ENCODE measurements at regions not wholly inside any gene's neighbourhood (a gene's known extent, or its start where the extent isn't known, plus 50 kb on each side); places are given as distances from the start of the nearest gene placed in this dataset.

DNA sequence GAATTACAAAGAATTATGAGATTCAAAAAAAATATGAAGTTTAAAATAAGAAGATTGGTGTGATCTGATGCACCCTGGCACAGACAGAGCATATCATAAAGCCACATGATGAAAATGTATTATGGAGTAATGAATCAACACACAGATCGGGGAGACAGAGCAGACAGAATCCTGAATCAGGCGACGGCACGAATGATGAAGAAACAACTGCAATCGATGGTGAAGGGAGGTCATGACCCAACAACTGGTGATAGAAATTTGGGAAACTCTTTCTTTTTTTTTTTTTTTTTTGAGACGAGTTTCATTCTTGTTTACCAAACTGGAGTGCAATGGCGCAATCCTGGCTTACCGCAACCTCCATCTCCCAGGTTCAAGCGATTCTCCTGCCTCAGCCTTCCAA is 1054.0 kb downstream of the TYW1 start:
- 85 to 92% methylated on average over 9 of the region's 9 CpGs for WGBS, 2 donors
- H3K36me3 ChIP-seq = no peaks in the 10 kb centered on the region
- TF ChIP-seq, protein P1, sequence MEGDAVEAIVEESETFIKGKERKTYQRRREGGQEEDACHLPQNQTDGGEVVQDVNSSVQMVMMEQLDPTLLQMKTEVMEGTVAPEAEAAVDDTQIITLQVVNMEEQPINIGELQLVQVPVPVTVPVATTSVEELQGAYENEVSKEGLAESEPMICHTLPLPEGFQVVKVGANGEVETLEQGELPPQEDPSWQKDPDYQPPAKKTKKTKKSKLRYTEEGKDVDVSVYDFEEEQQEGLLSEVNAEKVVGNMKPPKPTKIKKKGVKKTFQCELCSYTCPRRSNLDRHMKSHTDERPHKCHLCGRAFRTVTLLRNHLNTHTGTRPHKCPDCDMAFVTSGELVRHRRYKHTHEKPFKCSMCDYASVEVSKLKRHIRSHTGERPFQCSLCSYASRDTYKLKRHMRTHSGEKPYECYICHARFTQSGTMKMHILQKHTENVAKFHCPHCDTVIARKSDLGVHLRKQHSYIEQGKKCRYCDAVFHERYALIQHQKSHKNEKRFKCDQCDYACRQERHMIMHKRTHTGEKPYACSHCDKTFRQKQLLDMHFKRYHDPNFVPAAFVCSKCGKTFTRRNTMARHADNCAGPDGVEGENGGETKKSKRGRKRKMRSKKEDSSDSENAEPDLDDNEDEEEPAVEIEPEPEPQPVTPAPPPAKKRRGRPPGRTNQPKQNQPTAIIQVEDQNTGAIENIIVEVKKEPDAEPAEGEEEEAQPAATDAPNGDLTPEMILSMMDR (IDR thresholded peaks at IDR 0.05) = no peak
- TF ChIP-seq POLR2A (IDR thresholded peaks at IDR 0.05) = no peak

DNA sequence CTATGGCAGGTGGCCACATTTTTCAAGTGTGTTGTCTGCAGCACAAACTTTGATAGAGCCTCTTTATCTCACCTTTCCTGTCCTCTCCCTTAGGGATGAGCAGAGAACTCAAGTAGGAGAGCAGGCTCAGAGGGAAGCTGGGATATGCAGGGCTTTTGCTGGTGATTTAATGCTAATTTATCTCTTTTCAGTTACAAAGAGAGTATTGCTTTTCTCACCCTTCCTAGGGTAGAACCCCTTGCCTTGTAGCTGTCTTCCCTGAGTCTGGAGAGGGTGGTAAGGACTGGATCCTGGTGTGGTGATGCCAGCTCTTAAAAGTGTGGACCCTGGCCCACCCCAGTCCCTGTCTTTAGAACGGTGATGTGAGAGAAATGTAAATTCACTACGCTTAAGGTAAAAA is 1061.4 kb downstream of the TYW1 start:
- Histone ChIP-seq H3K27me3 (no peaks in the 10 kb centered on the region), H3K27ac (no peak overlapping the region), H3K36me3 (no peaks in the 10 kb centered on the region), H3K4me3 (replicated peaks in 1 of 3) (no peak overlapping the region), H3K9me3 (no peaks in the 10 kb centered on the region), H3K4me1 (peaks cover 0 to 7% of the 10 kb centered on the region in 2 donors)
- DNase-seq = peak; percentile 12 to 35
- 78 to 81% methylated on average over 2 of the region's 2 CpGs for WGBS, 2 donors
- TF ChIP-seq, protein P1 (IDR thresholded peaks at IDR 0.05) = no peak
- no peak for TF ChIP-seq POLR2A (IDR thresholded peaks at IDR 0.05)
- intact Hi-C loops (cut with DNase I) = no loop called here

More for the DNA sequence above, 1054.0 kb downstream of the TYW1 start:
- no peak for DNase-seq
- H3K4me1 ChIP-seq = no peaks in the 10 kb centered on the region
- H3K4me3 ChIP-seq (replicated peaks in 1 of 3) = no peak overlapping the region
- no peak overlapping the region for H3K27ac ChIP-seq
- no peaks in the 10 kb centered on the region for H3K9me3 ChIP-seq
- no peaks in the 10 kb centered on the region for H3K27me3 ChIP-seq
- intact Hi-C loops (cut with DNase I) = no loop called here

GRCh38 chr7:68063171-68063570 is 1066.5 kb downstream of the TYW1 start:
- H3K27ac ChIP-seq = no peak overlapping the region
- TF ChIP-seq, protein P1 (IDR thresholded peaks at IDR 0.05) = peak in 3 of 6 experiments; percentile 18 to 45 (median 38)
- TF ChIP-seq POLR2A (IDR thresholded peaks at IDR 0.05) = no peak
- intact Hi-C loops (cut with DNase I) = no loop called here
- no peaks in the 10 kb centered on the region for H3K4me1 ChIP-seq
- no peaks in the 10 kb centered on the region for H3K27me3 ChIP-seq
- no peaks in the 10 kb centered on the region for H3K36me3 ChIP-seq
- H3K4me3 ChIP-seq (replicated peaks in 1 of 3) = no peak overlapping the region
- peak; percentile 5 to 10 for DNase-seq
- H3K9me3 ChIP-seq = no peaks in the 10 kb centered on the region
- WGBS, 2 donors = 66 to 71% methylated on average over 6 of the region's 6 CpGs

DNA sequence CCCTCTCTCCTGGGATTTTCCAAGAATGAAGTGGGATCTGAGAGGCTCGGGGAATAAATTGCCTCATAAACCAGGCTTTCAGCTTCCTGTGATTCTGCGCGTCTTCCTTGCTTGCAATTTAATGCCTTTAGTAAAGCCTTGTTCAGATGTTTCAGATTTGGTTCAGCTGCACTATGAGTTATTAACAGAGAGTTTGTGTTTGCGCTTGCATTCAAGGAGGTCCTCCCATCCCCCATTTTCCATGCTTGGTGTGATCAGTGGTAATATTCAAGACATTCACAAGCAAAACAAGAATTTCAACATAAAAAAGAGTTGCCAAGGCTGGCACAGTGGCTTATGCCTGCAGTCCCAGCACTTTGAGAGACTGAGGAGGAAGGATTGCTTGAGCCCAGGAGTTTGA is 1068.9 kb downstream of the TYW1 start:
- WGBS, 2 donors = 89 to 95% methylated on average over 4 of the region's 4 CpGs
- Histone ChIP-seq H3K9me3 (no peaks in the 10 kb centered on the region), H3K27ac (no peak overlapping the region), H3K4me3 (replicated peaks in 1 of 3) (no peak overlapping the region), H3K36me3 (no peaks in the 10 kb centered on the region), H3K27me3 (no peaks in the 10 kb centered on the region), H3K4me1 (no peaks in the 10 kb centered on the region)
- intact Hi-C loops (cut with DNase I) = no loop called here
- DNase-seq = no peak
- TF ChIP-seq, protein P1 (IDR thresholded peaks at IDR 0.05) = no peak
- TF ChIP-seq POLR2A (IDR thresholded peaks at IDR 0.05) = no peak

DNA sequence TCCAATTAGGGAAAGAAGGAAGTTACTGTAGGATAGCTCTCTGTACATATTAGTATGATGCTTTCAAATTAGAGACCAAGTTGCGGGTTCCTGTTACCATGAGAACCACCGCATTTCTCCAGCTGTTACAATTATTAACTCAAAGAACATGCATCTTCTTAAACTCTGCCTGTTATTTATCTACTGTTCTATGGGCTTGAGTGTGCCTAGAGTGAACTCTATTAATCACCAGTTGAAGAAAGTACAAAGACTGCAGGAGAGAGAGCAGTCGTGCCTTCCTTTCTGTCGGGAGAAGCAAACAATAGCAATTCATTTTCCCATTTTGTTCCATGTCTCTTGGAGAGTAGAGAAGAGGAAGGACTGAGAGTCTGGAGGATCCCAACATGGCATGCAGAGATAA is 1071.2 kb downstream of the TYW1 start:
- H3K27ac ChIP-seq = no peak overlapping the region
- H3K9me3 ChIP-seq = no peaks in the 10 kb centered on the region
- 67 to 79% methylated on average over 4 of the region's 4 CpGs for WGBS, 2 donors
- H3K4me3 ChIP-seq (replicated peaks in 1 of 3) = no peak overlapping the region
- no peaks in the 10 kb centered on the region for H3K36me3 ChIP-seq
- intact Hi-C loops (cut with DNase I) = no loop called here
- no peaks in the 10 kb centered on the region for H3K4me1 ChIP-seq
- TF ChIP-seq, protein P1 (IDR thresholded peaks at IDR 0.05) = no peak
- no peak for TF ChIP-seq POLR2A (IDR thresholded peaks at IDR 0.05)
- no peak for DNase-seq
- H3K27me3 ChIP-seq = no peaks in the 10 kb centered on the region
